Hepatocyte (in vitro differentiated cells): ENCODE measurements at regions not wholly inside any gene's neighbourhood (a gene's known extent, or its start where the extent isn't known, plus 50 kb on each side); places are given as distances from the start of the nearest gene placed in this dataset.

Experiments
- DNase-seq: peaks from one replicate; pipeline ENCODE4 v3.0.0-alpha.2; 2016; ENCODE audit warnings: low spot score
- H2AFZ ChIP-seq: fragments of 200-600 bp; sonication (generic); 2 replicates; pipeline ENCODE4 v1.6.0; 2016; ENCODE audit warnings: antibody characterized with exemption, mild to moderate bottlenecking
- H3K27ac ChIP-seq: fragments of 200-600 bp; sonication (generic); 2 replicates; pipeline ENCODE4 v1.5.1; 2016; ENCODE audit warnings: mild to moderate bottlenecking
- H3K27me3 ChIP-seq: fragments of 200-600 bp; sonication (generic); 2 replicates; pipeline ENCODE4 v1.6.1; 2016
- H3K36me3 ChIP-seq: fragments of 200-600 bp; sonication (generic); replicated peaks from 2 replicates; pipeline ENCODE4 v1.5.1; 2016; ENCODE audit warnings: low read depth; ENCODE audit not compliant: insufficient read depth
- H3K4me1 ChIP-seq: fragments of 200-600 bp; sonication (generic); 2 replicates; pipeline ENCODE4 v1.5.1; 2016; ENCODE audit warnings: mild to moderate bottlenecking, moderate library complexity; ENCODE audit not compliant: insufficient read depth
- H3K4me2 ChIP-seq: fragments of 200-600 bp; sonication (generic); 2 replicates; pipeline ENCODE4 v1.6.0; 2016
- H3K4me3 ChIP-seq: fragments of 200-600 bp; sonication (generic); 2 replicates; pipeline ENCODE4 v1.5.1; 2016; ENCODE audit warnings: mild to moderate bottlenecking
- H3K79me2 ChIP-seq: fragments of 200-600 bp; sonication (generic); 2 replicates; pipeline ENCODE4 v1.6.0; 2017; ENCODE audit warnings: mild to moderate bottlenecking
- H3K9me2 ChIP-seq: fragments of 200-600 bp; sonication (generic); replicated peaks from 2 replicates; pipeline ENCODE4 v1.6.0; 2017; ENCODE audit warnings: mild to moderate bottlenecking; ENCODE audit not compliant: insufficient read depth
- H3K9me3 ChIP-seq: fragments of 200-600 bp; sonication (generic); 2 replicates; pipeline ENCODE4 v1.5.1; 2016; ENCODE audit warnings: low read depth, mild to moderate bottlenecking
- H4K20me1 ChIP-seq: fragments of 200-600 bp; sonication (generic); 2 replicates; pipeline ENCODE4 v1.6.0; 2016; ENCODE audit warnings: mild to moderate bottlenecking; ENCODE audit not compliant: insufficient read depth, poor library complexity, severe bottlenecking
- CTCF ChIP-seq: fragments of 200-600 bp; sonication (generic); IDR thresholded peaks from 2 replicates; pipeline ENCODE4 v1.5.1; 2016; ENCODE audit warnings: antibody characterized with exemption, mild to moderate bottlenecking; ENCODE audit not compliant: poor library complexity
- EZH2 ChIP-seq: fragments of 200-600 bp; sonication (generic); IDR thresholded peaks from 2 replicates; pipeline ENCODE4 v1.6.1; 2016; ENCODE audit warnings: antibody characterized with exemption, mild to moderate bottlenecking, borderline replicate concordance
- EZH2phosphoT487 ChIP-seq: fragments of 200-600 bp; sonication (generic); IDR thresholded peaks from one replicate; pipeline ENCODE4 v1.6.1; 2018; ENCODE audit warnings: antibody characterized with exemption, mild to moderate bottlenecking, low read depth, moderate library complexity; ENCODE audit not compliant: unreplicated experiment, severe bottlenecking
- WGBS: methylation state at CpG from one replicate; pipeline ENCODE4 v1.1.6; 2016; ENCODE audit warnings: low lambda C conversion rate; ENCODE audit errors: missing lambda C conversion rate; 5-methylcytosine and 5-hydroxymethylcytosine counted together

GRCh38 chr9:82706786-82707185 is 356.2 kb downstream of the RASEF start:
- Histone ChIP-seq H3K9me3 (no peaks in the 10 kb centered on the region), H3K36me3 (no peaks in the 10 kb centered on the region), H3K9me2 (no peaks in the 10 kb centered on the region), H4K20me1 (no peaks in the 10 kb centered on the region), H2AFZ (no peak overlapping the region), H3K27ac (no peak overlapping the region), H3K4me3 (no peak overlapping the region), H3K79me2 (no peaks in the 10 kb centered on the region), H3K4me1 (no peaks in the 10 kb centered on the region), H3K4me2 (no peak overlapping the region), H3K27me3 (no peaks in the 10 kb centered on the region)
- WGBS = 84% methylated on average over 5 of the region's 5 CpGs
- no peak for DNase-seq
- TF ChIP-seq CTCF (no peak), EZH2phosphoT487 (no peak), EZH2 (no peak)

DNA sequence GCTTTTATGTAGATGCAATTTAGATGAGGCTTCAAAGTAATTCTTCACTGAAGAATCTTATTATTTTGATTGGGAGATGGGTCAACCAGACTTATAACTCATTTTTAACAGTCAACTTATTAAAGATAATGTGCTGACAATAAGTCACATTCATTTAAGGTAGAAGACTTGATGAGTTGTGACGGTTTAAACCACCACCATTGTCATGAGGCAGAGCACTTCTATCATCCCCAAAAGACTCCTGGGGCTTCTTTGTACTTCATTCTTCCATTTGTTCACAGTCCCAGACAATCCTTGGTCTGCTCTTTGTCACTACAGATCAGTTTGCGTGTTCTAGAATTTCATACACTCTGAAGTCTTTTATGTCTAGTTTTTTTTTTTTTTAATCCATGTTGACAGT is 346.1 kb downstream of the RASEF start:
- H3K4me2 ChIP-seq = no peak overlapping the region
- no peaks in the 10 kb centered on the region for H4K20me1 ChIP-seq
- H3K79me2 ChIP-seq = no peaks in the 10 kb centered on the region
- H3K9me2 ChIP-seq = no peaks in the 10 kb centered on the region
- H3K4me1 ChIP-seq = no peaks in the 10 kb centered on the region
- no peaks in the 10 kb centered on the region for H3K9me3 ChIP-seq
- H3K36me3 ChIP-seq = no peaks in the 10 kb centered on the region
- no peak overlapping the region for H2AFZ ChIP-seq
- no peak overlapping the region for H3K27ac ChIP-seq
- H3K4me3 ChIP-seq = no peak overlapping the region
- H3K27me3 ChIP-seq = no peaks in the 10 kb centered on the region
- WGBS = 82% methylated on average over 2 of the region's 2 CpGs
- TF ChIP-seq EZH2phosphoT487 (no peak), EZH2 (no peak), CTCF (no peak)
- DNase-seq = no peak

GRCh38 chr9:82720515-82720914 is 342.4 kb downstream of the RASEF start:
- Histone ChIP-seq H3K4me3 (no peak overlapping the region), H3K4me2 (no peak overlapping the region), H2AFZ (no peak overlapping the region), H3K4me1 (no peaks in the 10 kb centered on the region), H3K27ac (no peak overlapping the region), H3K9me2 (no peaks in the 10 kb centered on the region), H3K9me3 (no peaks in the 10 kb centered on the region), H4K20me1 (no peaks in the 10 kb centered on the region), H3K79me2 (no peaks in the 10 kb centered on the region), H3K36me3 (no peaks in the 10 kb centered on the region), H3K27me3 (no peaks in the 10 kb centered on the region)
- WGBS = 79% methylated on average over 1 of the region's 1 CpG
- no peak for DNase-seq
- TF ChIP-seq EZH2phosphoT487 = no peak
- no peak for TF ChIP-seq EZH2
- no peak for TF ChIP-seq CTCF

DNA sequence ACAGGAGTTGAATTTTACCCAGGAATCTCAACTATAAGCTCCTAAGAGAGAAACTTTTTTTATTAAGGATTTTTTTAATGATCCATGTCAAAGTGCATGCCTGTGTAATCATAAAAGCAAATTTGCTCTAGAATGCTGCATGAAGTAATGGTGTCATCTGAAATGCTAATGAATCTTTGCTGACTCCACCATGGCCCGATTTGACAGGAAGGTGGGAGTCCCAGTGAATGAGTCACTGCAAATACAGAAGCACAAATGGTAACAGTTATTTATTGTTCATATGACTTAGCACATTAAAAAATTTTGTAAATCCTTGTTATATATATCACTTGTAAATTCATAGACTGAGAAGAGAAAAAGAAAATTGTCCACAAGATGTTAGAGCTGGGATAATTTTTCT is 341.3 kb downstream of the RASEF start:
- no peaks in the 10 kb centered on the region for H3K4me1 ChIP-seq
- H3K4me3 ChIP-seq = no peak overlapping the region
- H3K36me3 ChIP-seq = no peaks in the 10 kb centered on the region
- H2AFZ ChIP-seq = no peak overlapping the region
- no peak overlapping the region for H3K27ac ChIP-seq
- no peaks in the 10 kb centered on the region for H3K9me3 ChIP-seq
- TF ChIP-seq EZH2phosphoT487 (no peak), CTCF (no peak), EZH2 (no peak)
- no peak for DNase-seq
- H4K20me1 ChIP-seq = no peaks in the 10 kb centered on the region
- no peak overlapping the region for H3K4me2 ChIP-seq
- H3K79me2 ChIP-seq = no peaks in the 10 kb centered on the region
- WGBS = 56% methylated on average over 1 of the region's 1 CpG
- H3K9me2 ChIP-seq = no peaks in the 10 kb centered on the region
- H3K27me3 ChIP-seq = no peaks in the 10 kb centered on the region
